Right kidney (tissue), 1 donor: ENCODE measurements at regions not wholly inside any gene's neighbourhood (a gene's known extent, or its start where the extent isn't known, plus 50 kb on each side); places are given as distances from the start of the nearest gene placed in this dataset.

ENCODE experiments used
- DNase-seq: peaks from one replicate; pipeline ENCODE4 v3.0.0-alpha.2; 2016

DNA sequence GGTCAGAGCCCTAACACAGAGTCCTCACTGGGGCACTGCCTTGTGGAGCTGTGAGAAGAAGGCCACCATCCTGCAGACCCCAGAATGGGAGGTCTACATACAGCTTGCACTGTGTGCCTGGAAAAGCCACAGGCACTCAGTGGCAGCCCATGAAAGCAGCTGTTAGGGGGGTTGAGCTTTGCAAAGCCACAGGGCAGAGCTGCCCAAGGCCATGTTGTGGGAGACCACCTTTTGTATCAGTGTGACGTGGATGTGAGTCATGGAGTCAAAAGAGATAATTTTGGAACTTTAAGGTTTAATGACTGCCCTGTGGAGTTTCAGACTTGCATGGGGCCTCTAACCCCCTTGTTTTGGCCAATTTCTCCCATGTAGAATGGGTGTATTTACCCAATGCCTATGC, 52.9 kb upstream of the TPRG1 start:
- no peak for DNase-seq

DNA sequence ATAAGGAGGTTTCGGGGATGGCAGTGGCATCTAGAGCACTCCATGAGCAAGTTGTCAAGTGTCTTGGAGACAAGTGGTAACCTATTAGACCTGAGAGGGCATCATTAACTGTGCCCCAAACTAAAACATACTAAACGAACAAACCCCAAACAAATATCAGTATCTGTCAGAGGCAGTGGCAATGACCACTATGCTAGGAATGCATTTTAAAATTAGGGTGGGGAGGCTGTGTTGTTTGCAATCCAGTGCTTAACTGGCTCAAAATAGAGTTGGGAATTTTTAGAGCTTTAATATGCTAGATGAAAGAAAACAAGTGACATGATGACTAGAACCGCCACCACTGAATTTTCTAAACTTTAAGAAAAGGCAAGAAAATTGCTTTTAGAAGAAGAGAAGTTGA, 51.8 kb upstream of the TPRG1 start:
- DNase-seq, result no peak

DNA sequence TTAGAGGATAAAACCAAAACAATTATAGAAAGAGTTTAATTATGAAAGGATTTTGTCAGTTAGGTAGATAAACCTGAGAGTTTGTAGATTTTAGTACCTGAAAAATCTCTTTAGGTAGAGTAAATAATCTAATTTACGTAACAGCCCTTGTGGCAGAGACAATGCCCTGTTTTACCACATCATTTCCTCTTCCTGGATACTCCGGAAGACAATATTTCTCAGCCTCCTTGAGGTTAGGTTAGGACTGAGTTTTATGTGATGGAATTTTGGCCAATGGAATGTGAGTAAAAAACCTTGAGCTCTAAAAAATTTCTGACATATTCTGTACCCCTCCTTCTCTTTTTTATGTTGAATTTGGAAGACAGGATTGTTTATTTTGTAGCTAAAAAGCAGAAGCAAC, 50.7 kb upstream of the TPRG1 start:
- DNase-seq, result no peak
